ENCODE measurements at regions not wholly inside any gene's neighbourhood (a gene's known extent, or its start where the extent isn't known, plus 50 kb on each side); places are given as distances from the start of the nearest gene placed in this dataset.

- no peak for TF ChIP-seq CTCF (IDR thresholded peaks at IDR 0.05)
- intact Hi-C loops (cut with DNase I), result no loop called here
- H3K27ac ChIP-seq, result no peak overlapping the region
- no peak overlapping the region for H3K4me3 ChIP-seq
- no peak for DNase-seq
- no peaks in the 10 kb centered on the region for H3K36me3 ChIP-seq
- FAIRE-seq, result no peak
- WGBS, 2 donors, result 64 to 73% methylated on average over 2 of the region's 2 CpGs
- H3K4me1 ChIP-seq, result no peaks in the 10 kb centered on the region
- no peaks in the 10 kb centered on the region for H3K27me3 ChIP-seq
- H3K9me3 ChIP-seq, result no peaks in the 10 kb centered on the region
- ATAC-seq, result no peak
Measured at GRCh38 chr5:26563979-26564378, 474.4 kb downstream of the CDH9 start.

- Histone ChIP-seq H3K4me3 (no peak overlapping the region), H3K27me3 (no peaks in the 10 kb centered on the region), H3K27ac (no peak overlapping the region), H3K4me1 (no peaks in the 10 kb centered on the region), H3K36me3 (no peaks in the 10 kb centered on the region), H3K9me3 (no peaks in the 10 kb centered on the region)
- ATAC-seq, result no peak
- no peak for FAIRE-seq
- intact Hi-C loops (cut with DNase I), result no loop called here
- TF ChIP-seq CTCF (IDR thresholded peaks at IDR 0.05), result no peak
- DNase-seq, result no peak
- WGBS, 2 donors, result 56 to 64% methylated on average over 2 of the region's 2 CpGs
Measured at GRCh38 chr5:26553079-26553478, 485.3 kb downstream of the CDH9 start.

DNA sequence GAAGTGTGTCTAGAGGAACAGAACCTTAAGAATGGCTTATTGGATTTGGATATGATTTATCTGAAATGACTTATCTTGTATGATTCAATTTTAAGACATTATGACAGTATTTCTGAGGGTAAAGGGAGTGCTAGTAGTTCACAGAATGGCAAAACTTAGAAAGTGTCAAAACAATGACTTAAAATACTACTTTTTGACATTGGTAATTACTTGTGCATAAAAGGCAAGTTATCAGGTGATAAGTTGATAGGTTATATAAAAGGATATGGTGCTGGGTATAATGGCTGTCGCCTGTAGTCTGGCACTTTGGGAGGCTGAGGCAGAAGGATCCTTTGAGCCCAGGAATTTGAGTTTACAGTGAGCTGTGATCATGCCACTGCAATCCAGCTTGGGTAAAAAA is 494.4 kb downstream of the CDH9 start:
- DNase-seq, result no peak
- no peaks in the 10 kb centered on the region for H3K9me3 ChIP-seq
- no peak for ATAC-seq

GRCh38 chr5:26538226-26538625 is 500.2 kb downstream of the CDH9 start:
- FAIRE-seq, result no peak
- H3K27me3 ChIP-seq, result no peaks in the 10 kb centered on the region
- intact Hi-C loops (cut with DNase I), result no loop called here
- no peak overlapping the region for H3K27ac ChIP-seq
- no peaks in the 10 kb centered on the region for H3K4me1 ChIP-seq
- ATAC-seq, result no peak
- TF ChIP-seq CTCF (IDR thresholded peaks at IDR 0.05), result no peak
- no peaks in the 10 kb centered on the region for H3K9me3 ChIP-seq
- H3K4me3 ChIP-seq, result no peak overlapping the region
- no peaks in the 10 kb centered on the region for H3K36me3 ChIP-seq
- 36 to 56% methylated on average over 1 of the region's 1 CpG for WGBS, 2 donors
- no peak for DNase-seq

More for the DNA sequence above, 494.4 kb downstream of the CDH9 start:
- Histone ChIP-seq H3K27me3 (no peaks in the 10 kb centered on the region), H3K4me3 (no peak overlapping the region), H3K4me1 (no peaks in the 10 kb centered on the region), H3K36me3 (no peaks in the 10 kb centered on the region), H3K27ac (no peak overlapping the region)
- WGBS, 2 donors, result 46 to 76% methylated on average over 1 of the region's 1 CpG
- intact Hi-C loops (cut with DNase I), result no loop called here
- no peak for TF ChIP-seq CTCF (IDR thresholded peaks at IDR 0.05)
- no peak for FAIRE-seq

DNA sequence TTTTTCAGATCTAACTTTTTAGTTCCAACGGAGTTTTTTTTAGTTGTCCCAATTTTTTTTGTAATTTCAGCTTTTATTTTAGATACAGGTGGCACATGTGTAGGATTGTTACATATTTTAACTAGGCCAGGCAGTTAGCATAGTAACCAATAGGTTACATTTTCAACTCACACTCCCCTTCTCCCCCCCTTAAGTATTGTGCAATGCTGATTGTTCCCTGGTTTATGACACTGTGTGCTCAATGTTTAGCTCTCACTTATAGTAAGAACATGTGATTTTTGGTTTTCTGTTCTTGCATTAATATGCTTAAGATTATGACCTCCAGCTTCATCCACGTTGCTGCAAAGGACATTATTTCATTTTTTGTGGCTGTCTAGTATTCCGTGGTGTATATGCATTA is 503.2 kb downstream of the CDH9 start:
- Histone ChIP-seq H3K36me3 (no peaks in the 10 kb centered on the region), H3K4me1 (no peaks in the 10 kb centered on the region), H3K27ac (no peak overlapping the region), H3K9me3 (no peaks in the 10 kb centered on the region), H3K27me3 (no peaks in the 10 kb centered on the region), H3K4me3 (no peak overlapping the region)
- ATAC-seq, result no peak
- TF ChIP-seq CTCF (IDR thresholded peaks at IDR 0.05), result no peak
- WGBS, 2 donors, result 28 to 42% methylated on average over 3 of the region's 3 CpGs
- intact Hi-C loops (cut with DNase I), result no loop called here
- no peak for FAIRE-seq
- no peak for DNase-seq

Measured in pancreas (tissue), 10 donors.